Endothelial cell of umbilical vein (primary cell): ENCODE measurements at regions not wholly inside any gene's neighbourhood (a gene's known extent, or its start where the extent isn't known, plus 50 kb on each side); places are given as distances from the start of the nearest gene placed in this dataset.

Source experiments
- EZH2 ChIP-seq: IDR thresholded peaks from 2 replicates; pipeline ENCODE4 v1.6.1; 2012; ENCODE audit warnings: borderline replicate concordance, low read depth, mild to moderate bottlenecking, moderate library complexity, low read length, inconsistent platforms; ENCODE audit not compliant: severe bottlenecking
- POLR2A ChIP-seq: IDR thresholded peaks from 2 replicates; pipeline ENCODE4 v1.6.1; 2012; ENCODE audit warnings: low read depth, mild to moderate bottlenecking, control low read depth, low read length
- TF ChIP-seq, protein P1 (sequence below), 2 donors: IDR thresholded peaks; 1 replicate in 1 of 2; 2 replicates in 1 of 2; pipeline ENCODE4 v1.5.1; 2011; ENCODE audit warnings: low read length in 2 of 2, mild to moderate bottlenecking in 2 of 2, moderate library complexity in 2 of 2, control low read depth in 1 of 2, inconsistent platforms in 1 of 2, low read depth in 1 of 2; ENCODE audit not compliant: insufficient read depth in 1 of 2; ENCODE audit errors: extremely low read depth in 1 of 2

DNA sequence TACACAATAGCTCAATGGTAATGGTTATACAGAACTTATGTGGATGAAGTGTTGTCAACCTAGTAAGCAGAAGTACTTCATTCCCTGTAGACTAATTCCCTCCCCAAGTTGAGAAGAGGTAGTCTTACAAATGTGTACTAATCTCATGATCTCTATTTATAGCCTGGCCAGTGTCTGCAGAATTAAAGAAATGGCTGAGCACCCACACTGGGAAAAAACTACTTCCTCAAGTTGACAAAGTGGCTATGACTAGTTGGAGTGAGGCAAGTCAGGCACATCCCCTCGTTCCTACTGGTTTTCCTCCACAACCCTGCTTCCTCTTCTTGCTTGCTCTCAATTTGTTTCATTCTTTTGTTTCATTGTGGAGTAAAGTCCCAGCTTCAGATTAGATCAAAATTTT lies 566.7 kb upstream of the ZNF717 start:
- TF ChIP-seq, protein P1, sequence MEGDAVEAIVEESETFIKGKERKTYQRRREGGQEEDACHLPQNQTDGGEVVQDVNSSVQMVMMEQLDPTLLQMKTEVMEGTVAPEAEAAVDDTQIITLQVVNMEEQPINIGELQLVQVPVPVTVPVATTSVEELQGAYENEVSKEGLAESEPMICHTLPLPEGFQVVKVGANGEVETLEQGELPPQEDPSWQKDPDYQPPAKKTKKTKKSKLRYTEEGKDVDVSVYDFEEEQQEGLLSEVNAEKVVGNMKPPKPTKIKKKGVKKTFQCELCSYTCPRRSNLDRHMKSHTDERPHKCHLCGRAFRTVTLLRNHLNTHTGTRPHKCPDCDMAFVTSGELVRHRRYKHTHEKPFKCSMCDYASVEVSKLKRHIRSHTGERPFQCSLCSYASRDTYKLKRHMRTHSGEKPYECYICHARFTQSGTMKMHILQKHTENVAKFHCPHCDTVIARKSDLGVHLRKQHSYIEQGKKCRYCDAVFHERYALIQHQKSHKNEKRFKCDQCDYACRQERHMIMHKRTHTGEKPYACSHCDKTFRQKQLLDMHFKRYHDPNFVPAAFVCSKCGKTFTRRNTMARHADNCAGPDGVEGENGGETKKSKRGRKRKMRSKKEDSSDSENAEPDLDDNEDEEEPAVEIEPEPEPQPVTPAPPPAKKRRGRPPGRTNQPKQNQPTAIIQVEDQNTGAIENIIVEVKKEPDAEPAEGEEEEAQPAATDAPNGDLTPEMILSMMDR (IDR thresholded peaks at IDR 0.05; ENCODE audit: extremely low read depth in 1 of 2, insufficient read depth in 1 of 2, low read depth in 1 of 2, low read length in 2 of 2) = no peak
- no peak for TF ChIP-seq POLR2A
- TF ChIP-seq EZH2 = no peak
